ENCODE measurements at regions not wholly inside any gene's neighbourhood (a gene's known extent, or its start where the extent isn't known, plus 50 kb on each side); places are given as distances from the start of the nearest gene placed in this dataset.

GRCh38 chr16:58809213-58809612 is 75.1 kb upstream of the GOT2 start:
- TF ChIP-seq CTCF (IDR thresholded peaks at IDR 0.05), result no peak
- TF ChIP-seq EP300 (IDR thresholded peaks at IDR 0.05), result no peak
- no peak for TF ChIP-seq POLR2A (IDR thresholded peaks at IDR 0.05)
- DNase-seq, result no peak
- Histone ChIP-seq H3K27ac (no peak overlapping the region), H3K27me3 (no peaks in the 10 kb centered on the region), H3K4me3 (no peak overlapping the region), H3K4me1 (ENCODE audit: insufficient read depth) (no peaks in the 10 kb centered on the region), H3K9me3 (no peaks in the 10 kb centered on the region), H3K36me3 (no peaks in the 10 kb centered on the region)
- intact Hi-C loops (cut with DNase I), result no loop called here
- 78 to 83% (median 79%) methylated on average over 3 of the region's 3 CpGs for WGBS, 3 donors

- Histone ChIP-seq H3K4me3 (no peak overlapping the region), H3K27ac (no peak overlapping the region), H3K9me3 (no peaks in the 10 kb centered on the region), H3K27me3 (no peaks in the 10 kb centered on the region), H3K36me3 (no peaks in the 10 kb centered on the region), H3K4me1 (ENCODE audit: insufficient read depth) (no peaks in the 10 kb centered on the region)
- no peak for DNase-seq
- TF ChIP-seq CTCF (IDR thresholded peaks at IDR 0.05), result no peak
- TF ChIP-seq EP300 (IDR thresholded peaks at IDR 0.05), result no peak
- no peak for TF ChIP-seq POLR2A (IDR thresholded peaks at IDR 0.05)
- intact Hi-C loops (cut with DNase I), result no loop called here
Observed at GRCh38 chr16:58807276-58807675, 73.2 kb upstream of the GOT2 start.

GRCh38 chr16:58801838-58802237 is 67.7 kb upstream of the GOT2 start:
- Histone ChIP-seq H3K36me3 (no peaks in the 10 kb centered on the region), H3K27me3 (no peaks in the 10 kb centered on the region), H3K4me3 (no peak overlapping the region), H3K9me3 (no peaks in the 10 kb centered on the region), H3K27ac (no peak overlapping the region), H3K4me1 (ENCODE audit: insufficient read depth) (no peaks in the 10 kb centered on the region)
- no peak for DNase-seq
- 56 to 67% (median 57%) methylated on average over 1 of the region's 1 CpG for WGBS, 3 donors
- intact Hi-C loops (cut with DNase I), result no loop called here
- TF ChIP-seq POLR2A (IDR thresholded peaks at IDR 0.05) (no peak), EP300 (IDR thresholded peaks at IDR 0.05) (no peak), CTCF (IDR thresholded peaks at IDR 0.05) (no peak)

- Histone ChIP-seq H3K4me3 (no peak overlapping the region), H3K36me3 (no peaks in the 10 kb centered on the region), H3K27me3 (no peaks in the 10 kb centered on the region), H3K9me3 (no peaks in the 10 kb centered on the region), H3K27ac (no peak overlapping the region), H3K4me1 (ENCODE audit: insufficient read depth) (no peaks in the 10 kb centered on the region)
- DNase-seq, result no peak
- 82 to 86% (median 84%) methylated on average over 9 of the region's 9 CpGs for WGBS, 3 donors
- TF ChIP-seq CTCF (IDR thresholded peaks at IDR 0.05), result no peak
- no peak for TF ChIP-seq EP300 (IDR thresholded peaks at IDR 0.05)
- no peak for TF ChIP-seq POLR2A (IDR thresholded peaks at IDR 0.05)
- intact Hi-C loops (cut with DNase I), result no loop called here
Observed at GRCh38 chr16:58797137-58797801, 63.2 kb upstream of the GOT2 start.

Measured in ovary (tissue), 7 donors.